ENCODE measurements at regions not wholly inside any gene's neighbourhood (a gene's known extent, or its start where the extent isn't known, plus 50 kb on each side); places are given as distances from the start of the nearest gene placed in this dataset.

DNA sequence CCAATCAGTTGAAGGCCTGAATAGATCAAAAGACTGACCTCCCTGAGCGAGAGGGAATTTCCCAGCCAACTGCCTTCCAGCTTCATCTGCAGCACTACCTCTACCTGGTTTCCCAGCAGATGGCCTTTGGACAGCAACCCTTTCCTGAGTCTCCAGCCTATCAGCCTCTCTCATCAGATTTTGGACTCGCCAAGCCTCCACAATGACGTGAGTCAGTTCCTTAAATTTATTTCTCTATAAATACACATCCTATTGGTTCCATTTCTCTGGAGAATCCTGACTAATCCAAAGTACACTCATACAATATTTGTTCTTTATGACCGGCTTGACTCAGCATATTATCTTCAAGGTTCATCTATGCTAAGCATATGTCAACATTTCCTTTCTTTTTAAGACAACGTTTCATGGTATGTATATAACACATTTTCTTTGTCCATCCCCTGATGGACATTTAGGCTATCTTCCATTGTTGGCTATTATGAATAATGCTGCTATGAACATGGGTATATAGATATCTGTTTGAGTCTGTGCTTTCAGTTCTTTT lies 294.6 kb downstream of the LRATD1 start:
- WGBS = 69% methylated on average over 5 of the region's 5 CpGs
- no peaks in the 10 kb centered on the region for H3K27me3 ChIP-seq (ENCODE audit: control insufficient read depth in 4 of 4, insufficient read depth in 4 of 4, low read length in 3 of 4)
- no peak for TF ChIP-seq TAF1 (conservative IDR thresholded peaks at IDR 0.05)
- no peak for TF ChIP-seq SP1 (IDR thresholded peaks at IDR 0.05)
- no peak for TF ChIP-seq JUND (IDR thresholded peaks at IDR 0.05)
- TF ChIP-seq RAD21 (IDR thresholded peaks at IDR 0.05) = no peak
- TF ChIP-seq, protein P1, sequence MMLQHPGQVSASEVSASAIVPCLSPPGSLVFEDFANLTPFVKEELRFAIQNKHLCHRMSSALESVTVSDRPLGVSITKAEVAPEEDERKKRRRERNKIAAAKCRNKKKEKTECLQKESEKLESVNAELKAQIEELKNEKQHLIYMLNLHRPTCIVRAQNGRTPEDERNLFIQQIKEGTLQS (IDR thresholded peaks at IDR 0.05) = no peak
- TF ChIP-seq, protein P2, sequence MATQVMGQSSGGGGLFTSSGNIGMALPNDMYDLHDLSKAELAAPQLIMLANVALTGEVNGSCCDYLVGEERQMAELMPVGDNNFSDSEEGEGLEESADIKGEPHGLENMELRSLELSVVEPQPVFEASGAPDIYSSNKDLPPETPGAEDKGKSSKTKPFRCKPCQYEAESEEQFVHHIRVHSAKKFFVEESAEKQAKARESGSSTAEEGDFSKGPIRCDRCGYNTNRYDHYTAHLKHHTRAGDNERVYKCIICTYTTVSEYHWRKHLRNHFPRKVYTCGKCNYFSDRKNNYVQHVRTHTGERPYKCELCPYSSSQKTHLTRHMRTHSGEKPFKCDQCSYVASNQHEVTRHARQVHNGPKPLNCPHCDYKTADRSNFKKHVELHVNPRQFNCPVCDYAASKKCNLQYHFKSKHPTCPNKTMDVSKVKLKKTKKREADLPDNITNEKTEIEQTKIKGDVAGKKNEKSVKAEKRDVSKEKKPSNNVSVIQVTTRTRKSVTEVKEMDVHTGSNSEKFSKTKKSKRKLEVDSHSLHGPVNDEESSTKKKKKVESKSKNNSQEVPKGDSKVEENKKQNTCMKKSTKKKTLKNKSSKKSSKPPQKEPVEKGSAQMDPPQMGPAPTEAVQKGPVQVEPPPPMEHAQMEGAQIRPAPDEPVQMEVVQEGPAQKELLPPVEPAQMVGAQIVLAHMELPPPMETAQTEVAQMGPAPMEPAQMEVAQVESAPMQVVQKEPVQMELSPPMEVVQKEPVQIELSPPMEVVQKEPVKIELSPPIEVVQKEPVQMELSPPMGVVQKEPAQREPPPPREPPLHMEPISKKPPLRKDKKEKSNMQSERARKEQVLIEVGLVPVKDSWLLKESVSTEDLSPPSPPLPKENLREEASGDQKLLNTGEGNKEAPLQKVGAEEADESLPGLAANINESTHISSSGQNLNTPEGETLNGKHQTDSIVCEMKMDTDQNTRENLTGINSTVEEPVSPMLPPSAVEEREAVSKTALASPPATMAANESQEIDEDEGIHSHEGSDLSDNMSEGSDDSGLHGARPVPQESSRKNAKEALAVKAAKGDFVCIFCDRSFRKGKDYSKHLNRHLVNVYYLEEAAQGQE (IDR thresholded peaks at IDR 0.05) = no peak
- TF ChIP-seq NR2F2 (IDR thresholded peaks at IDR 0.05) = no peak
- no peaks in the 10 kb centered on the region for H3K36me3 ChIP-seq (ENCODE audit: control insufficient read depth in 4 of 4, insufficient read depth in 3 of 4, low read depth in 1 of 4, low read length in 3 of 4)
- H3K9me3 ChIP-seq (ENCODE audit: control insufficient read depth in 4 of 4, low read length in 3 of 4) = no peaks in the 10 kb centered on the region
- H3K4me1 ChIP-seq (ENCODE audit: control insufficient read depth in 4 of 4, insufficient read depth in 4 of 4, low read length in 3 of 4) = no peaks in the 10 kb centered on the region
- DNase-seq (ENCODE audit: low spot score) = no peak
- no peak overlapping the region for H3K4me3 ChIP-seq (ENCODE audit: low read depth in 1 of 3, low read length in 3 of 3)
- H3K27ac ChIP-seq (ENCODE audit: low read depth in 1 of 2, low read length in 2 of 2) = no peak overlapping the region
- H3K9ac ChIP-seq (ENCODE audit: low read depth in 1 of 2, low read length in 2 of 2) = no peak overlapping the region

DNA sequence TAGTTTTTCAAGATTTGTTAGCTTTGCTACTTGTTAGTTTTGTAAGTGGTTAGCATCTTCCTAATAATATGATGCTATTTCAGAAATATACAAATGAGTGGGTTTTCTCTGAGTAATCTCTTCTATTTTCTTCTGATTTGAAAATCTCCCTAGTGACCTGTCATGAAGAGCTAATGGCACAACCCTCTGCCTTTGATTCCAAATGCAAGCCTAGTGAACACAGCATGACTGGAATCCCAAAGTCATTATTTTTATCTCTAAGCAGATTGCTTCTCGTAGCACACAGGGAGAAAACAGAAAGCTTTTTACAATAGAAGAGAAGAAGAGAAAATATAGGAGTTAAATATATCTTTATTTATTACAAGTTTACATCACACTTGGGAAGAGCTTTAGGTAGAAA lies 295.5 kb downstream of the LRATD1 start:
- Histone ChIP-seq H3K9ac (ENCODE audit: low read depth in 1 of 2, low read length in 2 of 2) (no peak overlapping the region), H3K9me3 (ENCODE audit: control insufficient read depth in 4 of 4, low read length in 3 of 4) (no peaks in the 10 kb centered on the region), H3K27me3 (ENCODE audit: control insufficient read depth in 4 of 4, insufficient read depth in 4 of 4, low read length in 3 of 4) (no peaks in the 10 kb centered on the region), H3K27ac (ENCODE audit: low read depth in 1 of 2, low read length in 2 of 2) (no peak overlapping the region), H3K36me3 (ENCODE audit: control insufficient read depth in 4 of 4, insufficient read depth in 3 of 4, low read depth in 1 of 4, low read length in 3 of 4) (no peaks in the 10 kb centered on the region), H3K4me3 (ENCODE audit: low read depth in 1 of 3, low read length in 3 of 3) (no peak overlapping the region), H3K4me1 (ENCODE audit: control insufficient read depth in 4 of 4, insufficient read depth in 4 of 4, low read length in 3 of 4) (no peaks in the 10 kb centered on the region)
- 42% methylated on average over 1 of the region's 1 CpG for WGBS
- TF ChIP-seq GABPA (IDR thresholded peaks at IDR 0.05 in 1 of 2, conservative IDR thresholded peaks at IDR 0.05 in 1 of 2) (no peak), SP1 (IDR thresholded peaks at IDR 0.05) (no peak), YY1 (IDR thresholded peaks at IDR 0.05) (no peak)
- TF ChIP-seq, protein P3, sequence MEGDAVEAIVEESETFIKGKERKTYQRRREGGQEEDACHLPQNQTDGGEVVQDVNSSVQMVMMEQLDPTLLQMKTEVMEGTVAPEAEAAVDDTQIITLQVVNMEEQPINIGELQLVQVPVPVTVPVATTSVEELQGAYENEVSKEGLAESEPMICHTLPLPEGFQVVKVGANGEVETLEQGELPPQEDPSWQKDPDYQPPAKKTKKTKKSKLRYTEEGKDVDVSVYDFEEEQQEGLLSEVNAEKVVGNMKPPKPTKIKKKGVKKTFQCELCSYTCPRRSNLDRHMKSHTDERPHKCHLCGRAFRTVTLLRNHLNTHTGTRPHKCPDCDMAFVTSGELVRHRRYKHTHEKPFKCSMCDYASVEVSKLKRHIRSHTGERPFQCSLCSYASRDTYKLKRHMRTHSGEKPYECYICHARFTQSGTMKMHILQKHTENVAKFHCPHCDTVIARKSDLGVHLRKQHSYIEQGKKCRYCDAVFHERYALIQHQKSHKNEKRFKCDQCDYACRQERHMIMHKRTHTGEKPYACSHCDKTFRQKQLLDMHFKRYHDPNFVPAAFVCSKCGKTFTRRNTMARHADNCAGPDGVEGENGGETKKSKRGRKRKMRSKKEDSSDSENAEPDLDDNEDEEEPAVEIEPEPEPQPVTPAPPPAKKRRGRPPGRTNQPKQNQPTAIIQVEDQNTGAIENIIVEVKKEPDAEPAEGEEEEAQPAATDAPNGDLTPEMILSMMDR (IDR thresholded peaks at IDR 0.05; ENCODE audit: low read depth, low read length, missing input control) = no peak
- no peak for DNase-seq (ENCODE audit: low spot score)

DNA sequence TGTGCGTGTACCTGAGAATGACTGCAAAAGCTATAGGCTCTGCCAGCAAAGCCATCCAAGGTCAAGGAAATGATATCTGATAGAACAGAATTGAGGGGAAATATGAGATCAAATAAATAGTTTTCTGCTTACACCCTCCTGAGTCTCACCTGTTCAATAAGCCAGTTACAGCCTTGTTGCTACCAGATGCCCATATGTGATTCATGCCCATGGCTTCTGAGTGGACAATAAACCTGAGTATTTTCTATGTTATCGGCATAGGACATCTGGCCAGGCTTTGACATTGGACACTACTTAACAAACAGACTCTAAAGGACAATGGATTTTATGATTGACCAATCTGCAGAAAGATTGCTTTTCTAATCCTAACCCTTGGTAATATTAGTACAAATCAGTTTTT lies 297.9 kb downstream of the LRATD1 start:
- Histone ChIP-seq H3K27me3 (ENCODE audit: control insufficient read depth in 4 of 4, insufficient read depth in 4 of 4, low read length in 3 of 4) (no peaks in the 10 kb centered on the region), H3K27ac (ENCODE audit: low read depth in 1 of 2, low read length in 2 of 2) (no peak overlapping the region), H3K4me1 (ENCODE audit: control insufficient read depth in 4 of 4, insufficient read depth in 4 of 4, low read length in 3 of 4) (no peaks in the 10 kb centered on the region), H3K9ac (ENCODE audit: low read depth in 1 of 2, low read length in 2 of 2) (no peak overlapping the region), H3K36me3 (ENCODE audit: control insufficient read depth in 4 of 4, insufficient read depth in 3 of 4, low read depth in 1 of 4, low read length in 3 of 4) (no peaks in the 10 kb centered on the region), H3K9me3 (ENCODE audit: control insufficient read depth in 4 of 4, low read length in 3 of 4) (no peaks in the 10 kb centered on the region), H3K4me3 (ENCODE audit: low read depth in 1 of 3, low read length in 3 of 3) (no peak overlapping the region)
- DNase-seq (ENCODE audit: low spot score) = no peak
- TF ChIP-seq, protein P1 (IDR thresholded peaks at IDR 0.05) = no peak
- no peak for TF ChIP-seq YY1 (IDR thresholded peaks at IDR 0.05)
- TF ChIP-seq NR2F2 (IDR thresholded peaks at IDR 0.05) = no peak
- no peak for TF ChIP-seq RXRA (IDR thresholded peaks at IDR 0.05)
- TF ChIP-seq HNF4G (IDR thresholded peaks at IDR 0.05) = no peak
- TF ChIP-seq TAF1 (conservative IDR thresholded peaks at IDR 0.05) = no peak
- TF ChIP-seq, protein P4, sequence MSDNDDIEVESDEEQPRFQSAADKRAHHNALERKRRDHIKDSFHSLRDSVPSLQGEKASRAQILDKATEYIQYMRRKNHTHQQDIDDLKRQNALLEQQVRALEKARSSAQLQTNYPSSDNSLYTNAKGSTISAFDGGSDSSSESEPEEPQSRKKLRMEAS (IDR thresholded peaks at IDR 0.05) = no peak
- WGBS = 88% methylated on average over 2 of the region's 2 CpGs

All from liver (tissue), 8 donors.